ENCODE measurements at regions not wholly inside any gene's neighbourhood (a gene's known extent, or its start where the extent isn't known, plus 50 kb on each side); places are given as distances from the start of the nearest gene placed in this dataset.
A peak's percentile ranks its signal among the peaks of the same experiment; 100 is the strongest.
"Not testable (repeated sequence)": the region's sequence is repeated elsewhere in the genome, so short reads cannot be mapped to it uniquely, and the experiment has no call there.

DNA sequence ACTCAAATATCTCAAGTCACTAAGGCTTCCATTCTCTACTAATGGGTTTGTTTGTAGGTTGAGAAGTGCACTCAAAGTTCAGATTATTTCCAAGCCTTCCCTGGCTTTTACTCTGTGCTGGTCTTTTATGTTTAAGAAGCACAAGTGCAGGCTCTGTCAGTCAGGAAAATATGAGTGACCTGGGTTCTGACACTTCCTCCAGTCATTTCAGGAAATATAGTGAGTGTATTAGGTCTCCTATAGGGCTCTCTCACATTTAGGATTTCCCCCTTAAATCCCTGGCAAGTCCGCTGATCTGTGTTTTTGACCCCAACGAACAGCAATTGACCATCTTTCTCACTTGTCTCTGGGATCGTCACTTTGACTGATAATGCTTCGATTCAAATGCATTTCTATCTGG lies 210.2 kb downstream of the ARPP21 start:
- no peak for DNase-seq

DNA sequence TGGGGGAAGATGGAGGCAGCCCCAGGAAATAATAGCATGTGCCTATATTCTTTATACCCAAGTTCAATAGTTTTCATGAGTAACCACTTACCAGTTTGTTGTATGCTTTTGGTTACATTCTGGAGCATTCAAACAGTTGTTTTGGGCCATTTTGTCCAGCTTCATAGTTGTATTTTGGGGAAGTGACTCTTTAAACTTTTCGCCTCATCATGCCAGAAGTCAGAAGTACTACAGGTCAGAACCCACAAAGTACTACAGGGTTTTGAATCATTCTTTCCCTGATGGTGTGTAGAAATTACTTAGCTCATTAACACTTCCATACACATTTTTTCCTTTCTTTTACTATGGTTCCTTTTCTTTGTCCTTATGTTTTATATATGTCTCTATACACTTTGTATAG lies 210.6 kb downstream of the ARPP21 start:
- DNase-seq = no peak

DNA sequence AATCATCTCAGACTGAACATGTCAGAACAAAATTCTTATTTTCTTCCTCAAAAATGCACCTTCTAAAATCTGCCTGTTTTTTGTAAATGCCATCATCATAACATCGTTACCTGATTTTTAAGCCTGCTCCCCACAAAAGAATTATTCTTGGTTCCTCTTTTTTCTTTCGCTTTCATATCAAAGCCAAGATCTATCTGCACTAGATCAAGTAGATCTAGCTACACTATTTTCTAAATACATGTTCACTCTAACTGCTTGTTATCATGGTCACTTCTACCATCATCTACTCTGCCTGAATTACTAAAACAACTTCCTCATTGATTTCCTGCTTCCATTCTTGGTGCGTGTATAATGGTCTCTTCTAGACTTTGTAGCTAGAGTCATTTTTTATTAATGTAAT lies 217.7 kb downstream of the ARPP21 start:
- no peak for DNase-seq

DNA sequence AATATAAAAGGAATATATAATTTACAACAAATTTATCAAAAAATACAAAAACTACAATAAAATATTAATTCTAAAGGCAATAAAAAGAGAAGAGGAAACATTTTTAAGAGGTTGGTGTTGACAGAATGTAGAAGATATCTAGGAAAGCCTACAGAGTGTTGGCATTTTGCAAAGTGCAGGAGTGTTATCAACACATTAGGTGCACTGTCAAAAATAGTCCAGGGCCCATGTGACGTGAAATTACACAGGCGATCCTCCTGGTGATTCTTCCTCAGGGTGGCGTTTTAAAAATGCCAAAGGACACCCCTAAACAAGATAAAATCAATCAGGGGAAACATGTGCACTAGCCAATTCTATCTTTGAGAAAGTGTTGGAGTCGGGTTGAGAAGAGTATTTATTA lies 222.7 kb downstream of the ARPP21 start:
- no peak for DNase-seq

DNA sequence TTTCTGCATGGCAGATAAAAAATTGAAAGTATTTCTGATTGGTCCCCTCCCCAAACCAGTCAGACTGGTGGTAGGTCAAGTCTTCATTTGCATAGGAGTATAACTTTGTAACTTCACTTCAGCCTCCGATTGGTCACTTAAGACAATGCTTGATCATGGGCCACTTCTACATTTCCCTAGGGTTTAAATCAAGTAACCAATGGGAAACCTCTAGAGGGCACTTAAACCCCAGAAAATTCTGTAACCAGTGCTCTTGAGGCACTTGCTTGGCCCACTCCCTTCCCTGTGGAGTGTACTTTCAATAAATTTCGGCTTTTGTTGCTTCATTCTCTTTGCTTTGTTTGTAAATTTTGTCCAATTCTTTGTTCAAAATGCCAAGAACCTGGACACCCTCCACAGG lies 225.5 kb downstream of the ARPP21 start:
- no peak for DNase-seq

DNA sequence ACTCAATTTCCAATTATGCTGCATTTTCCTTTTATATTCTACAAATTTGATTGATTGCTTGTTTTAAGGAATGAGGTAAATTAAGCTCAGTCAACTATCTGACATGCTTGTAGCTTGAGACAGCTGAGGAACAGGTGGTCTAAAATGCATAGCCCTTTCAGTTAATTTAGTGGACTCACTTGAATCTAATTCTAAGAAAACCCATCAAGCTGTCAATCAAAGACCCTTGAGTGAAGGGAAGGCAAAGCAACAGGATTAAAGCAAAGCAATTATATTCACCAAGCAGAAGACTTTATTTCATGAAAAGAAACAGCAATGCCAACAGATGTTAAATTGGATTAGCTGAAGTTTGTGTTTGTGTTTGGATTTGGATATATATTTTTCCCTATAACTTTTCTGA lies 228.5 kb downstream of the ARPP21 start:
- DNase-seq = no peak

DNA sequence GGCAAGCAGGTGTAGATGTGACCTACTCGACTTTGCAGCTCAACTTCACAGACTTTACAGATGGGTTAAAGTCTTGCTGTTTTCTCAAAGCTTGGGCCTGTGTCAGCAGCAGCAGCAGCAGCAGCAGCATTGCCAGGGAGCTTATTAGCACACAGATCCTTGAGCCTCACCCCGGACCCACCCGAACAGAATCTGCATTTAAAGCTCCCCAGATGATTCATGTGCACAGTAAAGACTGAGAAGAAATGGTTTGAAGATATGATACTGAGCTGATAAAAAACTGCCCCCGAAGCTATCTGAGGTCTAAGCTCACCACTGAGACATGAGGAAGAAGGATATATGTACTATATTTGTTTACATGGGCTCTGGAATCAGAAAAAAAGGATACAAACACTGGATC lies 231.7 kb downstream of the ARPP21 start:
- no peak for DNase-seq

DNA sequence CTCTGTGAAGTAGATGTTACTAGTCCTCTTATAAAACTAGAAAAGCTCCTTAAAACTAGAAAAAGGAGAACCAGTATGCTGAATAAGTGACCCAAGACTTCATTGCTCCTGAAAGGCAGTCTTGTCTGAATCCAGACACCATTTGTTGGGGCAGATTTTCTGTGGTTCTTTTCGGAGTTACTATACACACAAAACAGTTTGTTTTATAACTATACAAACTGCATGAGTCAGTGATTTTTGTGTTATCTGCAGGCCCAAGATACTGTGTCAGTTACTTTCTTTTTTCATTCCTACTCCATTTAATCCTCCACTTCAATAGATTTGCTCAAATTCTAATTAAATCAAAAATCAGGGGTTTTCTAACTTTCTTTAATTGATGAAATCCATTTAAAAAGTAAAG lies 244.6 kb downstream of the ARPP21 start:
- no peak for DNase-seq

DNA sequence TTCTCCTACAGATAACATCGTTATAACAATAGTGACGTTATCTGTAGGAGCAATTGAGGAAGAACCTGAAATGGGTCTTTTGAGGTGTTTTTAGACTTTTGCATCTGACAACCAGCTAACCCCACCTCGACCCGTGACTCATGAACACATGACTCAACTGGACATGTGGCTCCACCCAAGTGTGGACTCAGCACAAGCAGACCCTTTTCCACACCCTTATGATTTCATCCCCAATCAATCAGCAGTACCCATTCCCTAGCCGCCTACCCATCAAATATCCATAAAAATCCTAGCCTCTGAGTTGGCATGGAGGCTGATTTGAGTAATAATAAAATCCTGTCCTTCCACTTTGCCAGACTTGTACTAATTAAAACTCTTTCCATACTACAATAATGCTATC lies 255.4 kb downstream of the ARPP21 start:
- no peak for DNase-seq

DNA sequence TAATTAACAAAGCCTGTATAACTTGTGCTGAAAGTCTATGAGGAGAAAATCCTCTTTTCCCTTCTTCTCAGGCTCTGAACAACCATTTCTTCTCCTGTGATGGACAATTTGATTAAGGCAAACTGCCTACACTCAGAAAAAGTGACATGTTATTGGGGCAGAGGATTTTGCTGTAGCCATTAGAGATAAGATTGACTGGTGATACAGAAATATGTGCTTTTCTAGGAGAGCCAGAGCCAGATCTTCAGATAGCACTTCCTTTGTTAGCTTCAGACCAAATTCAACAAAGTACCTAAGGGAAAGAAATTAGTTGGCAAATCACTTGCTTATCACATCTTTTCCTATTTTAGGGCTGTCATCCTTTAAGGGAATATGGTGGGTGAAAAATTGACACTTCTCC lies 259.9 kb downstream of the ARPP21 start:
- DNase-seq = no peak

DNA sequence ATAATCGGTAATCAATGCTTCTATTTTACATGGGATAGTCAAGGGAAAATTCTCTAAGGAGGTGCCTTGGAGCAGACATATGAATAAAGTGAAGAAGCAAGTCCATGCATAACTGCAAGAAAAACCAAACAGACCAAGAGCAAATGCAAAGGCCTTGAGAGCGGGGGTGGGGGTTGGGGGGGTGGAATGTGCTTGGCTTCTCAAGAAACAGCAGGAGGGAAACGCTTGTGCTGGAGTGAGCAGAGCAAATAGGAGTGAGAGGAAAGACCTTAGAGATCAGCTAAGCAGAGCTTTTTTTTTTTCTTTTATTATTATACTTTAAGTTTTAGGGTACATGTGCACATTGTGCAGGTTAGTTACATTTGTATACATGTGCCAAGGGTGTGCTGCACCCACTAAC lies 260.8 kb downstream of the ARPP21 start:
- DNase-seq = no peak

DNA sequence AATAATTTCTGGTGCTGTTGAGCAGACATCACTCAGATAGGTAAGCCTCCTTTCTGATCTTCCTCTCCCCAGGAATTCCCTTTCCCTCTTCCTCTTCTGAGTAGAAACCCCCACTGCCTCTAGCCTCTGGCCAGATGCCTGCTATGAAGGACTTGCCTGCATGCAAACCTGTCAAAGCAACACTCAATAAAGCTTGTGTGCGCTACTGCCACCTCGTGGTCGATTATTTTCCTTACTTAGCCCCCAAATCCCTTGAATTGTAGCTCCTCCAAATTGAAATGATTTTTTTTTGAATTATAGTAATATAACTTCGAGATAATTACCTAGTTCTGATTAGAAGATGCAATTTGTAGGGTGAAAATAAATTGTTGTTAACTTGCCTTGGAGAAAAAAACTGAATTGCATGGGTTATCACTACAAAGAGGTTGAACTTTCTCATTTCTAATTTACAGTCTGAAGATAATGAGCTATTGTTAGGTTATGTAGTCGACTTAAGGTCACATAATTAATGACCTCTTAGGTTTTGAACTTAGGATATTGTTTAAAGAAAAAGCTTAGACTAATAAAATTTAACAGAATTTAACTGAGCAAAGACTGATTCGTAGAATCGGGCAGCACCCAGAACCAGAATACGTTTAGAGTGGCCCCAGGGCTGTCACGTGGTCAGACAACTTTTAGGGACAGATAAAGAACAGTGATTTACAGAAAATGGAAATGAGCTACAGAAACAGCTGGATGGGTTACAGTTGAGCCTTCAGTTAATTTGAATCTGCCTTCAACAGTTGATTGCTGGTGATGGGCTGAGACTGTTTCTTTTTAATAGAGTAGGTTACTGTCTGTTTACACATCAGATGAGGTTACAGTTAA lies 269.3 kb downstream of the ARPP21 start:
- DNase-seq = peak; percentile 1

DNA sequence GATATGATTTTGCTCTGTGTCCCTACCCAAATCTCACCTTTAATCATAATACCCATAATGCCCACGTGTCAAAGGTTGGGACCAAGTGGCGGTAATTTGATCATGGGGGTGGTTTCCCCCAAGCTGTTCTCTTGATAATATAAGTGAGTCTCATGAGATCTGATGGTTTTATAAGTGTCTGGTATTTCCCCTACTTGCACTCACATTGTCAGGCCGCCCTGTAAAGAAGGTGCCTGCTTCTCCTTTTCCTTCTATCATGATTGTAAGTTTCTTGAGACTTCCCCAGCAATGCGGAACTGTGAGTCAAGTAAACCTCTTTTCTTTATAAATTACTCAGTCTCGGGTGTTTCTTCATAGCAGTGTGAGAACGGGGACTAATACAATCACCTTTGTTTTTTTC lies 279.8 kb downstream of the ARPP21 start:
- no peak for DNase-seq

DNA sequence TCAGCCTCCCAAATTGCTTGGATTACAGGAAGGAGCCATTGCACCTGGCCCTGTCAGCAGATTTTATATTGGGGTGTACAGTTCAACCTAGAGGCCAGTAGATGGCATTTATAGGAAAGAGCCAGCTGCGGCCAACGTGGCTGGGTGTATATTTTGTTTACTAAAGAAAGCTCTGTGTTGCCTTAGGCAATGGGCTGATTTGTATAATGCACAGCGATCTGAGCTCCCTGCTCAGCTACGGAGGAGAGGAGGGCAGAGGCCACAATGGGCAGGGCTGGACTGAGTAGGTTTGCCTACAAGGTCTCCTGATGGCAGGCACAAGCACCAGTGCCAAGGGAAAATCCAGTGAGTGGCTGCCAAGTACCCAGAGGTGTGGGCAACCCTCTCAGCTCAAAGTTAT lies 282.4 kb downstream of the ARPP21 start:
- no peak for DNase-seq

DNA sequence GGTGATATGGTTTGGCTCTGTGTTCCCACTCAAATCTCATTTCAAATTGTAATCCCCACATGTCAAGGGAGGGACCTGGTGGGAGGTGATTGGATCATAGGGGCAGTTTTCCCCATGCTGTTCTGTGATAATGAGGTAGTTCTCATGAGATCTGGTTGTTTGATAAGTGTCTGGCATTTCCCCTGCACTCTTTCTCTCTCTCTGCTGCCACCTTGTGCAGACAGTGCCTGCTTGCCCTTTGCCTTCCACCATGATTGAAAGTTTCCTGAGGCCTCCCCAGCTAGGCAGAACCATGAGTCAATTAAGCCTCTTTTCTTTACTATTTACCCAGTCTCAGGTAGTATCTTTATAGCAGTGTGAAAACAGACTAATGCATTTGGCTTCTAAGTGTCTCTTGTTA lies 284.7 kb downstream of the ARPP21 start:
- not testable (repeated sequence) for DNase-seq

DNA sequence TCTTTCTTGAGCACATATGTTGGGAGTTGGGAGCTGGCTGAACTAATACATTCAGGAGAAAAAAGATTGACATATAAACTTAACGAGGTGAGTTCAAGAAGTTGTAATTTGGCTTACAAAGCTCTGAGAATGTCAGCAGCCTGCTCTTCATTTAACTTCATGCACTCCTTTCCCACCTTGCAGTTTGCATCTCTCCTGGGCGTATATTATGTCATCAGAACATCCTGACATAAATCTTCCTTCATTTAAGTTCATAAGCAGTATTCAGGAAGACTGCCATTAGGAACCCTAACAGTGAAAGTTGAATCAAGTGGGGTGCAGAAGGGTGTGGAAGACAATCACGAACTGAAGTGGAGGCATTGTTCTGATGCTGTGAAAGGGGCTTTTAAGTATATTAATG lies 288.1 kb downstream of the ARPP21 start:
- DNase-seq = no peak

DNA sequence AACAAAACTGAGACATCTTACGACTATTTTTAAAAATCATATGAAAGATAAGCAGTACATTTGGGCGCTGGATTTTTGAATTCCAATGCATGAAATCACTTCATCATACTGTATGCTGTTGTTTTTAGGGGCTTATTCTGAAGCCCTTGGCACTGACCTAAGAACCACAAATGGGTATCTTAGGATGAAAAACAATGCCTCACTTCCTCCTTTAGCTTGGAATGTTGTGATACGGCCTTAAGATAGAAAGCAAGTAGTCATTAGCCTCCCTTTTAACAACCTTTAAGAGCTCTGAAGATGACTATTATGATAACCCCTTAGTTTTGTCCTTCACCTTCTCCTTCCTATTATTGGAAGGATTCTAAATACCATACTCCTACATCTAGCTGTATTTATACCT lies 289.8 kb downstream of the ARPP21 start:
- no peak for DNase-seq

DNA sequence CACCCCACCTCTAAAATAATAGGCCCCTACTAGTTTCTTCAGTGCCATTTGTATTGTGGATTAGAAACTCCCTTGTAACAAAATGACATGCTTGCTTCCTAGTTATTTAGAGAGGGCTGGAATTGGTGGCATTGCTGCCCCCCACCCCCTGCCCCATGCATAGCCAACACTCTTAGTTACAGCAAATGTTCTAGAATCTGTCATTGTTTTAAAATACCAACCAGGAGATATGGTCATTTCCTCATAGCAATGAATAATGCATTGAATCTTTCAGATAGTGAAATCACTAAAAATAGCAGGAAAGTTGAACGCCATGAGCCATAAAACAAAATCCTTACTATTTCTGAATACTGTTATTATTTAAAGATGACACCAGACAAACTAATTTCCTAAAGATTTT lies 292.5 kb downstream of the ARPP21 start:
- no peak for DNase-seq

DNA sequence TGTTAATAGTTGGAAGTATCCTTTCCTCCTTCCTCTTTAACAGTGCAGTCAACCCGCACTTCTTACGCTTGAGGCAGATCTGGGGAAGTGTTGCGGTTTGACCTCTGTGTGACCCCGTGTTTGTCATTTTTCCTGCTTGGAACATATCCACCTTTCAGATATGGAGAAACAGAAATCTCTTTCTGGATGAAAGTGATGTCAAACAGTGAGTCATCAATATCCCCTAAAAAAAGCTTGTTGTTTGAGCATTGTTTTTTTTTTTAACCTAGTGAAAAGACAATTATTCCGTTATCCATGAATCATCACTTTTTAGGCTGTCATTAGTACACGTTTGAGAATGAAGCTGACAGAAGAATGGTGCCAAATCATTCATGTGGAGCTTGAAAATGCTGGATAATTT lies 293.7 kb downstream of the ARPP21 start:
- no peak for DNase-seq

DNA sequence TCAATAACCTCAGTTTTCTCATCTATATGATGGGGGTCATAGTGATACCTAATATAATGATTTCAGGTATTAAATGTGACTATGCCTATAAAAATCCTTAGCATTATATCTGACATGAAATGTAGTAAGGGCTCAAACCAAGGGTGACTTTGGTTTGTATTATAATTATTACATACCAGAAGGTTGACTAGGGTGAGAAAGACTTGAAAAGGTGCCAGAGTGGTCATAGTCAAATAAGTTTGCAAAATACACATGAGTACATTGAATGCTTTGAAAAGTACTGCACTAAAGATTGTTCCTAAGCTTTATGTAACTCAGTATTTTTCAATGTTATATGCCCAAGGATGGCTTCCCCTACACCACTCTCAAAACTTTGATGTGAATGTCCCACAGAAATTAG lies 297.2 kb downstream of the ARPP21 start:
- DNase-seq = no peak

DNA sequence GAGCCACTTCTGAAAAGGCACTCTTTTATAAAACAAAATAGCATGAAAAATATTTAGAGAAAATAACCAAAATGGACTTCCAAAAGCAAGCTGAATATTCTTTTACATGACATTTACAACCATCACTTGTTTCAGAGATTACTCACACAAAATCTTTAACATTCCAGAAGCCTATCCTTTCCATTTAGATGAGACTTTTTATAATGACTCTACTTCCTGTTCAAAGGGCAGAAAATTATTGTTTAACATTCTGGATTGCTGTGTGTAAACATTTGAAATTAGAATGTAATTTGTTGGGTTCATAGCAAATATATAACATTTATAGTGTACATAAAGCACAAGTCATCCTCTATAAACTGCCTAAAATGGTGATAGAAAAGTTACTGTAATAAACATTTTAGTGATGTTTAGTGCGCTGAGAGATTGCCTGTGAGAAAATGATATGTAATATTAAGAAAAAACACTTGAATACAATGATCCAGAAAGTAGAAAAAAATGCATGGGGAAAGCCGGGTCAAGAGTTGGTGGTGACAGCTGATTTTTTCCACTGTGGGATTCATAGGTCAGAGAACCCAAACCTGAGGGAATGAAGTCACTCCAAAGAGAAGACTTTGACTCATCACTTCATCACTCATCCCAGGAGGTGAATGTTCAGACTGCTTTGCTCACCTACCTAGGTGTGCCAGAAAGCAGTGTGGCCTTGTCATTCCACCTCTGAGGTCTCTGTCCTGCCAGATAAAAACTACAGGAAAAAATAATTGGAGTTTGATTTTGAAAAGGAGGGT lies 305.8 kb downstream of the ARPP21 start:
- DNase-seq = no peak

DNA sequence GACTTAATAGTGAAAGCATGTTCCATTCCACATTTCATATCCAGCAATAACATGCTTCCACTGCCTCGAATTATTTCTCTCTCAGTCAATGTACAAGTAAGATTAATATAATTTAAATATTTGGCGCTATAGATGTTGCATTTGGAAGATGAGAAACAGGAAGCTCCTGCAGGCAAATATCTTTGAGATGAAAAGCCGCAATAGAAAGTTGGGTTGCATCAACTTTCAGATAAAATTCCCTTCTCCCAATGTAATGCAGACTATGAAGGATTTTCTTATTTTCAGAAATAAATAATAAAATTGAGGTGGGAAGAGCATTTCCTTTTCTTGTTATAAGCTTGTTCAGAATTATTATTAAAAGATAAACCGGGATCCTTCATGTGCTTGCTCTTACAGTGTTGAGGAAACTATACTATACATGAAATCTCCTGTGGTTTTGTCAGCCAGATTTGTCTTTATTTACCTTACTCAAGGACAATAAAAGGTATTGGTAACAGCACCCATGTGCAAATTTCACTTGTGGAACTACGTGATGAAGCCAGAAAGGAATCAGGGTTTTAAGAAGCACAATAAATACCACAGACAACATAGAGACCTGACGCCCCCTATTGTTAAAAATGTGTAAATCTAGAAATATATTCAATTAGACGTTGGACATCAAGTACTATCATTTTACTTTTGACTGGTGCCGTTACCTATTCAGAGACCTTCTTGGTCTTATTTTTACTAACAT lies 307.0 kb downstream of the ARPP21 start:
- peak; percentile 5 for DNase-seq

DNA sequence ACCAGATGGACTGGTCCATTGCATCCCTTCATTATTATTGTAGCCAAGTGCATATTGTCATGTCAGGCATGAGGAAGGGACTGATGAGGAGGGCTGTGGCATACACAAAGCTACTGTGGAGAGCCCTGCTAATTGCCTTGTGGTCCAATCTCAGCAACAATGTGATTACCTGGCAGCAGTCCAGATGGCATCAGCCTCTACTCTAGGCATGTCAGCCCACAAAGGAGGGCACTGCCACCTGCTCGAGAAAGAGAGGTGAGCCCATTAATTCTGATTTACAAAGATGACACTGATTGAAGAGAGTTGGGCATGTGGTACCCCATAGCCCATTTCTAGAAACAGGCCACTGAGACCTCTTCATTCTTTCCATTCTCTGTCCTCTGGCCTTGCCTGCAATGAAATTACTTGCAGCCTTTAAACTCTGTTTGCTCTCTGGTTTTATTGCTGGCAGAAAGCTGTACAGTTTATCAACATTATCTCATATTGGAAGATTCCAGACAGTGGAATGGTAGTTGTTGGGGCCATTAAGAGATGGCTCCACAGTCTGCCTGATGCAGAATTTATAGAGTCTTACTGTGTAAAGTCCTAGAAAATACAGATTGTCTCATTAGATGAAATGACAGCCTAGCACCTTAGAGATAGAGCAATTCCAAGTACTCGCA lies 307.7 kb downstream of the ARPP21 start:
- no peak for DNase-seq
